KOPT-K1 (cell line): ENCODE measurements at regions not wholly inside any gene's neighbourhood (a gene's known extent, or its start where the extent isn't known, plus 50 kb on each side); places are given as distances from the start of the nearest gene placed in this dataset.

Experiments used
- H3K27ac ChIP-seq: fragments of 200-600 bp; sonication (generic); 2 replicates; pipeline ENCODE4 v1.5.1; 2016; ENCODE audit warnings: antibody characterized with exemption, mild to moderate bottlenecking, low read depth, low read length; ENCODE audit not compliant: poor library complexity, severe bottlenecking
- H3K36me3 ChIP-seq: fragments of 200-600 bp; sonication (generic); 2 replicates; pipeline ENCODE4 v1.5.1; 2017; ENCODE audit warnings: antibody characterized with exemption, mild to moderate bottlenecking, low read length, moderate library complexity; ENCODE audit not compliant: insufficient read depth
- H3K9me3 ChIP-seq: fragments of 200-600 bp; sonication (generic); 2 replicates; pipeline ENCODE4 v1.5.1; 2017; ENCODE audit warnings: antibody characterized with exemption, low read length, mild to moderate bottlenecking; ENCODE audit not compliant: insufficient read depth, poor library complexity, severe bottlenecking

GRCh38 chr6:120219339-120219738, 869.8 kb upstream of the MAN1A1 start:
- Histone ChIP-seq H3K9me3 (no peaks in the 10 kb centered on the region), H3K27ac (no peak overlapping the region), H3K36me3 (no peaks in the 10 kb centered on the region)

- H3K36me3 ChIP-seq: no peaks in the 10 kb centered on the region
- H3K27ac ChIP-seq: no peak overlapping the region
- H3K9me3 ChIP-seq: no peaks in the 10 kb centered on the region
Measured at GRCh38 chr6:120214088-120214499, 864.5 kb upstream of the MAN1A1 start.

- Histone ChIP-seq H3K9me3 (no peaks in the 10 kb centered on the region), H3K27ac (no peak overlapping the region), H3K36me3 (no peaks in the 10 kb centered on the region)
Measured at GRCh38 chr6:120211955-120212792, 862.6 kb upstream of the MAN1A1 start.

- H3K9me3 ChIP-seq: peaks cover 4% of the 10 kb centered on the region
- no peaks in the 10 kb centered on the region for H3K36me3 ChIP-seq
- no peak overlapping the region for H3K27ac ChIP-seq
Measured at GRCh38 chr6:120202878-120203277, 853.3 kb upstream of the MAN1A1 start.

GRCh38 chr6:120200853-120201252, 851.3 kb upstream of the MAN1A1 start:
- H3K27ac ChIP-seq: no peak overlapping the region
- no peaks in the 10 kb centered on the region for H3K36me3 ChIP-seq
- H3K9me3 ChIP-seq: peaks cover 4% of the 10 kb centered on the region

GRCh38 chr6:120198033-120198432, 848.5 kb upstream of the MAN1A1 start:
- no peaks in the 10 kb centered on the region for H3K36me3 ChIP-seq

GRCh38 chr6:120186080-120186479, 836.5 kb upstream of the MAN1A1 start:
- Histone ChIP-seq H3K36me3 (no peaks in the 10 kb centered on the region), H3K9me3 (no peaks in the 10 kb centered on the region), H3K27ac (no peak overlapping the region)

More at GRCh38 chr6:120198033-120198432, 848.5 kb upstream of the MAN1A1 start:
- Histone ChIP-seq H3K9me3 (no peaks in the 10 kb centered on the region), H3K27ac (no peak overlapping the region)

GRCh38 chr6:120173250-120173649, 823.7 kb upstream of the MAN1A1 start:
- Histone ChIP-seq H3K9me3 (no peaks in the 10 kb centered on the region), H3K36me3 (no peaks in the 10 kb centered on the region), H3K27ac (no peak overlapping the region)

- H3K36me3 ChIP-seq: no peaks in the 10 kb centered on the region
- H3K9me3 ChIP-seq: no peaks in the 10 kb centered on the region
- no peak overlapping the region for H3K27ac ChIP-seq
Measured at GRCh38 chr6:120164531-120164930, 815.0 kb upstream of the MAN1A1 start.

- no peaks in the 10 kb centered on the region for H3K9me3 ChIP-seq
- H3K36me3 ChIP-seq: no peaks in the 10 kb centered on the region
- H3K27ac ChIP-seq: no peak overlapping the region
Measured at GRCh38 chr6:120157873-120158272, 808.3 kb upstream of the MAN1A1 start.

GRCh38 chr6:120147071-120147871, 797.7 kb upstream of the MAN1A1 start:
- Histone ChIP-seq H3K27ac (no peak overlapping the region), H3K36me3 (no peaks in the 10 kb centered on the region), H3K9me3 (no peaks in the 10 kb centered on the region)

- H3K27ac ChIP-seq: no peak overlapping the region
- no peaks in the 10 kb centered on the region for H3K36me3 ChIP-seq
- H3K9me3 ChIP-seq: no peaks in the 10 kb centered on the region
Measured at GRCh38 chr6:120141601-120142000, 792.0 kb upstream of the MAN1A1 start.

- H3K36me3 ChIP-seq: no peaks in the 10 kb centered on the region
- no peak overlapping the region for H3K27ac ChIP-seq
- no peaks in the 10 kb centered on the region for H3K9me3 ChIP-seq
Measured at GRCh38 chr6:120137492-120137891, 787.9 kb upstream of the MAN1A1 start.

- Histone ChIP-seq H3K9me3 (no peaks in the 10 kb centered on the region), H3K27ac (no peak overlapping the region), H3K36me3 (no peaks in the 10 kb centered on the region)
Measured at GRCh38 chr6:120129228-120129627, 779.7 kb upstream of the MAN1A1 start.

- no peaks in the 10 kb centered on the region for H3K36me3 ChIP-seq
- H3K27ac ChIP-seq: no peak overlapping the region
- H3K9me3 ChIP-seq: no peaks in the 10 kb centered on the region
Measured at GRCh38 chr6:120122401-120122800, 772.8 kb upstream of the MAN1A1 start.
